MV-4-11 (cell line): ENCODE measurements at regions not wholly inside any gene's neighbourhood (a gene's known extent, or its start where the extent isn't known, plus 50 kb on each side); places are given as distances from the start of the nearest gene placed in this dataset.

ENCODE experiments used
- DNase-seq: peaks from one replicate; lab custom pipeline; 2025; lab: John Stamatoyannopoulos, UW

DNA sequence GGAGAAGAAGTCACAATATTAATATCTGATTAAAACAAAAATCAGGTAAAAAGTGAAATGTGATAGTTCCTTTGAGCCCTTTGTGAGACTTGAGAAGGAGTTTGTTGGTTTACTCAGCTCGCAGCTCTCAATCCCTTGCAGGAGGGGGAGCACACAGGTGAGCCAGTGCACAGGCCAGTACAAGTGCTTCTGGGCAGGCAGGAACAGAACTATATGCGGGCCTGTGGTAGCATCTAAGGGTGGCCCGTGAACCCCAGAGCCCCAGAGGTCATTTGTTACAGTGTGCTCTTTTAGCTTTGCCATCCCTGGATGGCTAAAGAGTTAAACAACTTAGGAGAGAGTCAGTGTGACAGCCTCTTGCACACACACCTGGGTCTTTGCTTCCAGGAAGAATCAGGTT, 215.3 kb upstream of the EDIL3 start:
- no peak for DNase-seq

DNA sequence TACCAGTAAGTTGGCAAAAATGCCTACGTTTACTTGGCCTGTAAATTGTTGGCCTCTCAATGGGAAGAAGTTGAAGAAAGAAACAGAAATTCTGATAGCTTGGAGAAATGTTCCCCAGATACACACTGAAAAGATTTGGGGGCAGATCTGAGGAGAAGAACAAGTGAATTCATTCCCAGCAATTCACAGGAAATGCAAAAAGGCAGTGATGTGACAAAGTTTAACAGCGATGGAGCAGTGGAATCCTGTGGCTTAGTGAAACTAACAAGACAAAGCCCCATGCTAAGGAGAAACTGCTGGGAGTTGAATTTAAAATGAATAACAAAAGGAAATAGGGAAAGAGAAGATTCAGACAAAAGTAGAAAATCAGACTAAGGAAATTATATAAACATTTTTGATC, 213.2 kb upstream of the EDIL3 start:
- no peak for DNase-seq

DNA sequence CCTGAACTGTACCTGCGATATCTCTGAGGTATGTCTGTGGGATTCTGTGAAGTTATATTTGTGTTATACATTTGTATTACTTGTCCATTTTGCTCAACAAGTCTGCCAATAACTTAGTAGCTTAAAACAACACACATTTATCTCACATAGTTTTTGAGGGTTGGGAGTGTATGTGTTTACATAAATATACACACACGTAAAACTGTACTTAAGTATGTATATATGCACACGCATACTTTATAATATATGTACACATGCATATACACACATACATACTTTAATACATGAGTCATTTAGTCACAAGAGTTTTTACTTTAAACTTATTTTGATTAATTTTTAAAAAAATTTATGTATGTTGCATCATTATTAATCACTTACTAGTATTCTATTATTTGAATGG, 205.9 kb upstream of the EDIL3 start:
- no peak for DNase-seq

DNA sequence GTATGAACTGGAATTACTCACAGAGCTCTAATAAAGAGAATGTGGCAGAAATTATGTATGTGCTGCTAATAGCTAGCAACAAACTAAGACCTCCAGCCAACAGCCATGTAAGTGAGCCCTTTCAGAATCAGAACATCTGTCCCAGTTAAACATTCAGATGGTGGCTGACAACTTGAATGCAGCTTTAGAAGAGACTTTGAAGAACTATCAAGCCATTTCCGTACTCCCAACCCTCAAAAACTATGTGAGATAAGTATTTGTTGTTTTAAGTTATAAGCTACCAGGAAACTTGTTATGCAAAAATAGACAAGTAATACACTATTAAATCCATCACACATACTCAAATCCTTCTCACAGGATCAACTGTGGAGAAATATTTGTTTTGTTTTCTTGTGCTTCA, 205.2 kb upstream of the EDIL3 start:
- no peak for DNase-seq

DNA sequence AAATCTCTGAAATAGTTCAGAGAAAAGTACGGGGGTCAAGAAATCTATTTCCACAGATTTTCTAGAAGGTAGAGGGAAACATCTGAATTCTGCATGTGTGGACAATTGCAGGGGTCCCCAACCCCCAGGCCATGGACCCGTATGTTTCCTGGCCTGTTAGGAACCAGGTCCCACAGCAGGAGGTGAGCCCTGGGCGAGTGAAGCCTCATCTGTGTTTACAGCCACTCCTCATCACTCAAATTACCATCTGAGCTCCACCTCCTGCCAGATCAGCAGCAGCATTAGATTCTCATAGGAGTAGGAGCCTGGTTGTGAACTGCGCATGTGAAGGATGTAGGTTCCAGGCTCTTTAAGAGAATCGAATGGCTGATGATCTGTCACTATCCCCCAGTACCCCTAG, 200.5 kb upstream of the EDIL3 start:
- no peak for DNase-seq

DNA sequence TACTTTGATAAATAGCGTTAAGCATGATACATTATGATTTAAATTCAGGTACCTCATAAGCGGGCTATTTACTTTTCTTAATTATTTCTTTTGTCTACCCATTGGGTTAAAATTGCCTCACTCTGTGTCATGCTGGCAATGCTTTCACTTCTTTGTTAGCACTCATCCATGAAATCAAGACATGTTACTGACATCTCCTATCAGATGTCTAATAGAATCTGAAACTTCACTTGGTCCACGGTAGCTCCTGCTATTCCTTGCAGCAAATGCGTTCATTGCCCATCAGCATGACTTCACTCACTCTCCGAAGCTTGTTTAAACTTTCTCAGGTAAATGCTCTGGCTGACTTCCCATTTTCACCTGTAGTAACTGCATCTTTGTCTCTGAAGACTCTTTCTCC, 193.5 kb upstream of the EDIL3 start:
- DNase-seq = no peak

DNA sequence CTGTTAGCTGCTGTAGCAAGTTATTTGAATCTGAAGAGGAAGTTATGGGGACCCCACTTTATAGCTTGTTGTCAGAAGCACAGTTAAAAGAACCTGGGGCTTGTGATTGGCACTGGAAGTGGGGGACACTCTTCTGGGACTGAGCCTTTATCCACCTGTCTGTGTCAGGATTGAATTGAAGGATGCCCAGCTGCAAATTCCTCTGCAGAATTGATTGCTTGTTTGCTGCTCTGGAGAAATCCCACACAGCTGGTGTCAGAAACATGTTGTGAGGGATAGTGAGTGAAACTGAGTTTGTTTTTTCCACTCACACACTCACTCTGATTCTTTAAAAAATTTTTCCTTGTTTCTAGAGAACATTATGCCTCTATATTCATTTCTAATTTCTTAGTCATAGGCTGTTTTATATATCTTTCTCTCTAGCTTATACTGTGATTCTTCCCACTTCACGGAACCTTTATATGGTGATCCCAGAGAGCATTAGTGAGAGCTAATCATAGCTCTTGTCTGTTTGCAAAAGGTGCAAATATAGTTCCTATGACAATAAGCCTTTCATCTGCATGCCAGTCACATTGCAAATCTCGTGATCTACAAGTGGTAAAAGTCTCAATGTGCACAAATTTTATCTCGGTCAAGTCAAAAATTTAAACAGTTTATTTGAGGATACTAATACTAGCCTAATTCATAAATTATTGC, 188.5 kb upstream of the EDIL3 start:
- DNase-seq = no peak

DNA sequence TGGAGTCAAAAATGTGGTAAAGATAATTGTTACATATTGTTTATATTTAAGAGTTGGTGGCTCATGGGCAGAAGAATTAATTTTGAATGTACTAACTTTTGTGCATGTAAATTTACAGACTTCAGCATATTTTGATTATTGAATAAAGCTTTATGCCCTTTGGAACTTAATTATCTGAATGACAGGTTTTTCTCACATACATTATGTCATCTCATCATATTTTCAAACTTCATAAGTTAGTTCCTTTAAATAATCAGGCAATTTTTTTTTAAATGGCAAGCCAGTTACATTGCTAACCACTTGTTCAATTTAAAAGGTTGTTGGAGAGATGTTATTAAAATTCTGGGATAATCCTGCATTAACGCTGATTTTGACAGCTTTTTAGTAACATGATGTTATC, 184.6 kb upstream of the EDIL3 start:
- no peak for DNase-seq

DNA sequence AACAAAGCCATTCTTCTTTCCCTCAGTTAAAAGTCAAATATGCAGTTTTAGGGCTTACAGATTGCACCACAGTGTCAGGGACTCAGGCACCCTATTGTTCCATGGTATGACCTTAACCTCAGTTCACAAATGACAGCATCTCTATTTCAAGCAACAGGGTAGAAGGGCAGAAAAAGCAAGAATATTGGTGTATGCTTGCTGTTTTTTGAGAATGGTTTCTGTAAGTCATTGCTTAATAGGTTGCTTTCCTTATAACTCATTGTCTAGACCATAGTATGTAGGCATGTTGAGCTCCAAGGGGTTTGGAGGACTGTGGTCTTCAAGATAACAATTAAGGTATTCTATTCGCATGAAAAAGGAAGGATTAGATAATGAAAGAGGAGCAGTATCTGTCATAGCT, 183.5 kb upstream of the EDIL3 start:
- peak; percentile 27 for DNase-seq

DNA sequence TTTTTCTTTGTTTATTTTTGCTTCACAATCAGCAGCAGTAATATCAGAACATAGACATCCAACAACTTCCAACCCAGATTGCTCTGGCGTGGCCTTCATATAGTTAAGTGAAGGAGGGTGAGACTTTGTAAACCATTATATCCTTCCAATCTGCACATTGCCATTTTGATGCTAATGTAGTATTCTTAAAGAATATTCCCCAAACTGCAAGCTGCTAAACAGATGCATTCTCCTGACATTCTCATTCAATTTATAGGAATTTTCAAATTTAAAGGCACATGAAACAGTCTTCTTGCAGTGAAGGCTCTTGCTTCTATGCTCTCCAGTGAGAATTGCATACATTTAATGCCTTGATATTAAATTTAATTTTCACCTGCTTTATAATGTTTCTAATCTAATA, 181.2 kb upstream of the EDIL3 start:
- no peak for DNase-seq

DNA sequence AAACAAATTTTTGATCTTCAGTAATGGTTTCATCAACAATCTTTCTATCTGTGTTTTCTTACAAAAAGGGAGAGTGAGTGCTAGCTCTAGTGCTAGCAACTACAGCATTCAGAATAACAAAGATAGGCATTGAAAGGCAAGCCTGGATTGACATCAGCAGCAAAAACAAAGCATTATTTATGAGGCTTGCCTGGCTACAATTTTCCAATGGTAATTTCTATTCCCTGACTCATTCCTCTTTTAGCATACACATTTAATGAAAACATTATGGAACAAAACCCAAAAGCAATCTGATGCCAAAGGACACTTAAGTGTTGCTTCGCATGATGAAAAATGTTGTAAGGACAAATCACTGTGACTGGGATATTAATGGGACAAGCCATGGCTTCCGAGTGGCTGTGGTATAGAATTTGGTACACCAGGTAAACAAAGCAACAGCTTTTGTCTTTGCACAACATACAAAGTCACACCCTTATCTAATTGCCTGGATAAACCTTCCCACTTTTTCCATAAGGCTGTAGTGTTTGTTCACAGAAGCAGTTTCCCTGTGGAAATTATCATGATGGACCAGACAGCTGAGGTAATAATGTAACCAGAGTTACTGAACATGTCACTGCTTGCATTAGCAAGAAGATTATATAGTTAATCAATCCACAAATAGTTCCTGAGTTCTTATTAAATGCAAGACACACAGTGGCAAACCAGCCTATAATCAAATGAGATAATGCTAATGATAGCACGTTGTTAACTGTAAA, 179.8 kb upstream of the EDIL3 start:
- DNase-seq = no peak

DNA sequence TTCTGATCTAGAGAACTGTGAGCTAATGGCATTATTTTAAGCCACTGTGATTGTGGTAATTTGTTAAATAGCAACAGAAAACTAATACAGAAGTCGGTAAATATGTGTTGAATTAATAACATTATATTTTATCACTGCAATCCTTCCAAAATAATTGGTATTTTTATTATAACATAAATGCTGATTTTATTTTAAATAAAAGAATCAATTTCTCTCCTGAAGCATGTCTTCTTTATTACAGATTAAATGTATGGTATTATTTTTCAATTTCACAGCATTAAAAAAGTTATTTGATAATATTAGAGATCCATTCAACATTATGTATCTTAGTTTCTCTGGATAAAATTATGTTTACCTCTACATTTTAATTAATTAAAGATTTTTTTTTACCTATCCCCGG, 165.5 kb upstream of the EDIL3 start:
- no peak for DNase-seq

DNA sequence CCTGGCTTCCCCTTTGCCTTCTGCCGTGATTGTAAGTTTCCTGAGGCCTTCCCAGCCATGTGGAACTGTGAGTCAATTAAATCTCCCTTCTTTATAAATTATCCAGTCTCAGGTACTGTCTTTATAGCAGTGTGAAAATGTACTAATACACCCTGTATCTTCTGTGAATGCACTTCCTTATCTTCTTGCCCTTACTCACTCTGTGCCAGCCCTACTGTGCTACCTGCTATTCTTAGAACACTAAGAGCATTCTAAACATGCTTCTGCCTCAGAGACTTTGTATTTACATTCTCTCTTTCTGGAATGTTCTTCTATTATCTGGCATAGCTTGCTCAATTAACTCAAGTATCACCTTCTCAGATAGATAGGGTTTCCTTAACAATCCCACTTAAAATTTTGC, 164.4 kb upstream of the EDIL3 start:
- no peak for DNase-seq

DNA sequence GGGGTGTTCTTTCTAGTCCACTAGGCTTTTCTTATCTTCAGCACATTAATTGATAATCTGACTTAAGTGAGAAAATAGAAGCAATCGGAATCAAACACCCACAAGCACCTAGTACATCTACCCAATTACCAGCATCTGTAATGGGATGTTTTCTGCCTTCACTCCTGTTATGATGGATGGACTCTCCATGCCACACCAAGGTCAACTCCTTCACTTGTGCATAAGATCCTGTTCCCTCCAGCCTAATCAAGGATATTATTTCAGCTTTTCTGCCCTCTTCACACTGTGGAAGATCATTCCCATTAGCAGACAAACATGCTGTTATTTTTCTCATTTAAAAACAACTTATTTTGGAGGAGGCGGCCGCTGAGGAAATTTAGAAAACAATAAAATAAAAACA, 162.0 kb upstream of the EDIL3 start:
- DNase-seq = no peak

DNA sequence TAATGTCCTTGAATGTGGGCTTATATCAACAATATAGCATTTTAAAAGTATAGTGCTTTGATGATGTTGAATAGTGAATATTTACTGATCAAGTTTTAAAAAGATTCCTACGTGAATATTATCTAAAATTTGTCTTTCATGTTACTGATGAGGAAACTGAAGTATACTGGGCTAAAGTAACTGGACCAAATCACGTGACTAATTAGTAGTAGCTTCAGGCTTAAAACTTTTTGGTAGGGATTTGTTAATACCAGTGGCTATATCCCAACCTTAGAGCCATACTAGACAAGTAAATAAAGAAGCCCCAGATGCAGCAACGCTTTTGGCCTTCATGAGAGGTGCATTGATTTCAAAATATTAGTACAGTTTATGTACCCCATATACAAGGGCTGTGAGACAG, 152.1 kb upstream of the EDIL3 start:
- no peak for DNase-seq

DNA sequence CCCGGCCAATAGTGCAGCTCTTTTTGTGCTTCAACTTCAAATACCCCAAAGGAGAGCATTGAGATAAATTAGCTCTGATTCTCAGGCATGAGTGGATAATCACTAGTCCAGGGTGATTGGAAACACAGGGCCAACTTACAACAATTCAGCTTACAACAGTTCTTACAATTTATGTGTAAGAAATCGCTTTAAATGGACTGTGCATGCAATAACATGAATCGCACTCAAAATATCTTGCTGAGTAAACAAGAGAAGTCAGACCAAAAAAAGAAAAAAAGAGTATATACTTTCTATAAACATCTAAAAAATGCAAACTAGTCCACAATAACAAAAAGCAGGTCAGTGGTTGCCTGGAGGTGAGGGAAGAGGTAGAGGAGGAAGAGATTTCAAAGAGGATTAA, 150.6 kb upstream of the EDIL3 start:
- no peak for DNase-seq

DNA sequence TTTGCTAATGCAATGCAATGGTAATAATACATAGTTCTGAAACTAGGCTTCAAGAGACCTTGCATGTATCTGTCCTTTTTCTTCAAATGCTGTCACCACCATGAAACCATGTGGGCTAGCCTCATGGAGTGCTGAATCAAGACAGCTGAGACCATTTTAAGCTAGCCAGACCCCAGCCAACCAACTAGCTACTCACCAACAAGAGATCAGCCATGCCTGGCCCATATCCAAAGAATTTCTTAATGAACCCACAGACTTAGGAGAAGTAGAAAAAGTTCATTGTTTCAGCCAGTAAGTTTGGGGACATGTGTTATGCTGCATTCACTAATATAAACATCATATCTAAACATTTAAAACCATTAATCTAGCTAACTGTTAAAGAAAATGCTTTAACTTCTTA, 139.8 kb upstream of the EDIL3 start:
- no peak for DNase-seq

DNA sequence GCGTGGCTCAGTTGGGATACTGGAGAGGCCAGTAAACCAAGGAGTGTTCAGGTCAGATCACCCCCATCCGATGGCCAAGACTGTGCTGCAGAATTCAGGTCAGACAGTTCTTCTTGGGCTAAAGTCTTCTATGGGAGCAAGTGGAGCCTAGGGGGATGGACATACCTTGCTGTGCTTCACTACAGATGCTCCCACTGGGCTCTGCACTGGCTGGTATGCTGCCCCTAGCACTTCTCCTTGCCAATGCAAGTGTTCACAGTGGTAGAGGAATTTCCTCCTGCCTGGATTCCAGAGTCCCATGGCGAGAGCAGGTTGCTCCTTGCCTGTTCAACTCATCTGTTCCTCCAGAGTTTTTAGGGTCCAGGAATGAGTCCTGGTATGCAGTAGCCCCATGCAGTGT, 134.2 kb upstream of the EDIL3 start:
- no peak for DNase-seq

DNA sequence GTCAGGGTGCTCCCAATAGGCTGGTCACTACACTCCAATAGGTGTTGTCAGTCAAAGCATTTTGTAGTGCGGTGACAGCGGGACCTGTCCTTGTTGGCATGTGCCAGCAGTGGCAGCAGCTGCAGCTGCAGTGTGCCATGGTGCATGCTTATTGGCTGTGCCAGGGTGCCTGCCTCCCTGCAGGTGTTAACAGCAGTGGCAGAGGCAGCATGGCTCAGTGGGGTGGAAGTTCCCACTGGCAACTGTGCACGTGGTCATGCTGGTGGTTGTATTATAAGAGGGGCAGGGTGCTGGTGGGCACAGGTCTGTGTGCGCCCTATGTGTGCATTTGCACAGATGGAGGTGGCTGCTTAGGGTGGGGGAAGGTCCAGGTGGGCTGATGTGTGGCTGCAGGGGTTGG, 133.7 kb upstream of the EDIL3 start:
- no peak for DNase-seq

DNA sequence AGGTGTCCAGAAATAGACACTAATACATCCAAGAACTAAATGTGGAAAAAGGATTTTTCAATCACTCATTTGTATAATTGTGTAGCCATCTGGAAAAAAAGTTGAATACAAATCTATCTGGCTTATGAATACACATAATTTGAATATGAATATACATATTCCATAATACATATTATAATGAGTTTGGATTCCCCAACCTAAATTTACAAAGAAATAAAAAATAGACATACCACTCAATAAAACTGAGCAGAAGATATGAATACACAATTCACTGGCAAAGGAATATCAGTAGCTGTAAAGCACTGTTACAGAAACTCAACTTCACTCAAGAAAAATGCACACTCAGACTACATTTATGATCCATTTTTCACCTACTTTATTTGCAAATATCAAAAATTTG, 121.9 kb upstream of the EDIL3 start:
- no peak for DNase-seq

DNA sequence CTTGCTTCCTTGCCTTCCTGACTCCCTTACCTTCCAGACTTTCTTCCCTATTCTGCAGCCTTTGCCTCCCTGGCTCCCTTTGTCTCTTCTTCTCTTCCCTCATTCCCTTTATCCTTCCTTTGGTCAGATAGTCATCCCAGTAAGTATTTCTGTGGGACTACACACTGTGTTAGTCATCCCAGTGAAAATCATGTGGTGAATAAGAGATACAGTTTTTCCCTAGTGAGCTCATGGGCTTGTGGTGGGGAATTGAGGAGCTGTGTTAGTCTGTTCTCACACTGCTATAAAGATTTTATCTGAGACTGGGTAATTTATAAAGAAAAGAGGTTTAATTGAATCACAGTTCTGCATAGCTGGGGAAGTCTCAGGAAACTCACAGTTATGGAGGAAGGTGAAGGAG, 109.8 kb upstream of the EDIL3 start:
- no peak for DNase-seq

DNA sequence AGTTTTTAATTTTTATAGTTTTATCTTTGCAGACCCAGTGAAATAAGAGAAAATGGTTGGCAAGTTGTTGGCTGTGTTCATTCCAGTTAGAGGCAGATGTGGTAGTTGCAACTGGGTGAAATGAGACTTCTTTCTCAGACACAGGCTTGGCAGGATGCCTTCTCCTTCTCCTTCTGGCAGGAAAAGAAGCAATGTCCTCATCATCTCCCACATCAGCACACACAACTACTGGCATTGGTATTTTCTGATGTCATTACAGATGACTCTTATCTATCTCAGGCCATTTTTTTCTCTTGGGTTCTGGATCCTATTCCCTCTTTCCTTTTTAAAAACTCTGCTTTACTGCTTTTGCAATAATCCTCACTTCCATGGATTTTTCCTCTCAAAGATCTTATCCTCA, 103.3 kb upstream of the EDIL3 start:
- no peak for DNase-seq

DNA sequence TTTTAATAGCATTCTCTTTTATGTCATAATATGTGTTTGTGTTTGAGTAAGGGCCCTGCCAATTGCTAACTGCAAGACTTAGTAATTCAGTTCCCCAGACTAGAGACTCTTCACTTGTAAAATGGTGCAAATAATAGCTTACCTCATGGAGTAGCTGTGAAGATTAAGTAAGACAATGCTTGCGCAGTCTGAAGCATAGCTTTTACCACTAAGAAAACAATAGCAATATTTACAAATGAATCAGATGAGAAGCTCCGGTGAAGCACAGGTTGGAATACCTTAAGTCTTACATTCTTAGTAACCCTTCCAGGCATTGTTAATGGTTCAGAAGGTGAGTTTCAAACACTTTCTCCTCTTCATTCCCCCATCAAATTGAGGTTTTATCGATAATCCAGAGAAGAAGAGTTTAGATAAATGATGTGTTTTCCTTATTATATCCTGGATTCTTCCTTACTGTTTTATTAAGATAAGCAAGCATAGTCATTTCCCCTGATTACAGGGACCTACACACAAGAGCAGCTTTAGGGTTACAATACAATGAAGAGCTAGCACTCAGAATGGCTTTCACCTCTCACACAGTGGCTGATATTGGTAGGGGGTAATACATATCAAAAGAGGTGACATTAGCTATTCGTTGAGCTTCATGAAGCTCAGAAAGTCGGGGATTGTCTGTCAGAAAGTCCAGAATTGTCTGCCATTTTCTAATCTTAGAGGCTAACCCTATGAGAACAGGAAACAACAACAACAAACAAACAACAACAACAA, 96.4 kb upstream of the EDIL3 start:
- DNase-seq = no peak
